CD14-positive monocyte (primary cell): ENCODE measurements at regions not wholly inside any gene's neighbourhood (a gene's known extent, or its start where the extent isn't known, plus 50 kb on each side); places are given as distances from the start of the nearest gene placed in this dataset.

Experiments used
- DNase-seq, 3 donors: peaks; one replicate each; pipeline ENCODE4 v3.0.0-alpha.2; 2011 to 2022
- H2AFZ ChIP-seq: 2 replicates; pipeline ENCODE4 v1.6.0; 2012; ENCODE audit warnings: mild to moderate bottlenecking, low read depth, low read length, inconsistent platforms; ENCODE audit not compliant: insufficient read depth, poor library complexity, severe bottlenecking
- H3K27ac ChIP-seq, 2 donors: 1 replicate in 1 of 2; 2 replicates in 1 of 2; pipeline ENCODE4 v1.5.1; 2012 to 2013; ENCODE audit warnings: low read length in 2 of 2, control low read depth in 1 of 2, inconsistent platforms in 1 of 2, low read depth in 1 of 2, mild to moderate bottlenecking in 1 of 2
- H3K27me3 ChIP-seq, 2 donors: one replicate each; pipeline versions ENCODE4 v1.6.0 to v1.6.1; 2011 to 2013; ENCODE audit warnings: low read length in 2 of 2; ENCODE audit not compliant: control insufficient read depth in 2 of 2, insufficient read depth in 2 of 2
- H3K36me3 ChIP-seq, 2 donors: replicated peaks in 1 of 2; 1 replicate in 1 of 2; 2 replicates in 1 of 2; pipeline versions ENCODE4 v1.5.1 to v1.6.1; 2012 to 2013; ENCODE audit warnings: low read length in 2 of 2, control low read depth in 1 of 2, inconsistent platforms in 1 of 2, mild to moderate bottlenecking in 1 of 2; ENCODE audit not compliant: insufficient read depth in 2 of 2, control insufficient read depth in 1 of 2
- H3K4me1 ChIP-seq, 2 donors: 1 replicate in 1 of 2; 2 replicates in 1 of 2; pipeline versions ENCODE4 v1.5.1 to v1.6.1; 2012 to 2013; ENCODE audit warnings: low read length in 2 of 2, control low read depth in 1 of 2, inconsistent platforms in 1 of 2, mild to moderate bottlenecking in 1 of 2, moderate library complexity in 1 of 2; ENCODE audit not compliant: insufficient read depth in 2 of 2, control insufficient read depth in 1 of 2
- H3K4me2 ChIP-seq: replicated peaks from 2 replicates; pipeline ENCODE3; 2012; ENCODE audit warnings: low read length, moderate library complexity, mild to moderate bottlenecking; ENCODE audit not compliant: poor library complexity, severe bottlenecking; ENCODE audit errors: extremely low read depth
- H3K4me3 ChIP-seq, 3 experiments: fragments of 200-600 bp in 1 of 3; sonication (generic) in 1 of 3; replicated peaks in 1 of 3; 1 replicate in 2 of 3; 2 replicates in 1 of 3; pipeline ENCODE4 v1.5.1; 2011 to 2013; ENCODE audit warnings: low read length in 3 of 3, mild to moderate bottlenecking in 3 of 3, control low read depth in 2 of 3, low read depth in 2 of 3, inconsistent platforms in 1 of 3, moderate library complexity in 1 of 3
- H3K79me2 ChIP-seq: 2 replicates; pipeline ENCODE4 v1.6.0; 2012; ENCODE audit warnings: mild to moderate bottlenecking, control low read depth, inconsistent platforms, low read length, moderate library complexity; ENCODE audit not compliant: insufficient read depth
- H3K9ac ChIP-seq: 2 replicates; pipeline ENCODE4 v1.6.0; 2017; ENCODE audit warnings: low read length, mild to moderate bottlenecking; ENCODE audit not compliant: insufficient read depth, poor library complexity, severe bottlenecking
- H3K9me3 ChIP-seq, 2 donors: replicated peaks in 1 of 2; 1 replicate in 1 of 2; 2 replicates in 1 of 2; pipeline versions ENCODE4 v1.5.1 to v1.6.1; 2012 to 2013; ENCODE audit warnings: low read length in 2 of 2, control low read depth in 1 of 2; ENCODE audit not compliant: control insufficient read depth in 1 of 2, insufficient read depth in 1 of 2
- H4K20me1 ChIP-seq: 2 replicates; pipeline ENCODE4 v1.6.0; 2012; ENCODE audit warnings: mild to moderate bottlenecking, low read length, control low read depth, moderate library complexity; ENCODE audit not compliant: insufficient read depth
- H3K27ac Mint-ChIP-seq, 7 donors: one replicate each; pipeline ENCODE4 v1.8.0; 2020; ENCODE audit warnings: mild to moderate bottlenecking in 7 of 7, mixed read lengths in 7 of 7, moderate library complexity in 6 of 7, inconsistent platforms in 2 of 7
- H3K27me3 Mint-ChIP-seq, 3 donors: one replicate each; pipeline ENCODE4 v1.8.0; 2021 to 2022; ENCODE audit warnings: low read depth in 3 of 3, mild to moderate bottlenecking in 3 of 3, mixed read lengths in 3 of 3, moderate library complexity in 3 of 3, inconsistent platforms in 1 of 3
- H3K36me3 Mint-ChIP-seq, 2 donors: one replicate each; pipeline ENCODE4 v1.8.0; 2020; ENCODE audit warnings: mixed read lengths in 2 of 2, inconsistent platforms in 1 of 2, mild to moderate bottlenecking in 1 of 2
- H3K4me1 Mint-ChIP-seq: one replicate; pipeline ENCODE4 v1.8.0; 2020; ENCODE audit warnings: mild to moderate bottlenecking, mixed read lengths
- H3K4me3 Mint-ChIP-seq, 2 donors: one replicate each; pipeline ENCODE4 v1.8.0; 2020; ENCODE audit warnings: mild to moderate bottlenecking in 2 of 2, mixed read lengths in 2 of 2, moderate library complexity in 1 of 2
- H3K9me3 Mint-ChIP-seq, 7 donors: one replicate each; pipeline ENCODE4 v1.8.0; 2020 to 2022; ENCODE audit warnings: mixed read lengths in 7 of 7, mild to moderate bottlenecking in 6 of 7, moderate library complexity in 6 of 7, inconsistent platforms in 2 of 7
- CTCF ChIP-seq: fragments of 200-600 bp; IDR thresholded peaks from one replicate; pipeline ENCODE4 v1.8.0; 2022; ENCODE audit warnings: antibody characterized with exemption, mild to moderate bottlenecking
- WGBS: methylation state at CpG from one replicate; pipeline ENCODE4 v1.1.5; 2013; ENCODE audit warnings: missing lambda C conversion rate; ENCODE audit not compliant: insufficient coverage; 5-methylcytosine and 5-hydroxymethylcytosine counted together
- intact Hi-C, 2 donors: fragments of 100-400 bp; cut with micrococcal nuclease; formaldehyde crosslinking; loops; one replicate each; pipeline versions ENCODE4 v1.15.0 to v1.15.1; 2023

- H3K4me1 ChIP-seq = no peaks in the 10 kb centered on the region
- no peak overlapping the region for H3K27ac ChIP-seq
- no peak overlapping the region for H3K27ac Mint-ChIP-seq
- no peak for DNase-seq
- no peak overlapping the region for H3K4me3 Mint-ChIP-seq
- H3K9ac ChIP-seq = no peak overlapping the region
- no peaks in the 10 kb centered on the region for H3K36me3 Mint-ChIP-seq
- WGBS = 100% methylated on average over 1 of the region's 3 CpGs
- no peaks in the 10 kb centered on the region for H4K20me1 ChIP-seq
- no peaks in the 10 kb centered on the region for H3K27me3 ChIP-seq
- H3K36me3 ChIP-seq = no peaks in the 10 kb centered on the region
- H2AFZ ChIP-seq = no peak overlapping the region
- TF ChIP-seq CTCF = no peak
- H3K9me3 ChIP-seq = no peaks in the 10 kb centered on the region
- H3K27me3 Mint-ChIP-seq = peaks cover 2 to 3% (median 2%) of the 10 kb centered on the region in 3 donors
- no peaks in the 10 kb centered on the region for H3K79me2 ChIP-seq
- peaks cover 8% of the 10 kb centered on the region for H3K4me1 Mint-ChIP-seq
- H3K4me3 ChIP-seq = no peak overlapping the region
- no peaks in the 10 kb centered on the region for H3K9me3 Mint-ChIP-seq
- H3K4me2 ChIP-seq = no peak overlapping the region
- intact Hi-C loops = no loop called here
Observed at GRCh38 chr1:182237329-182237728, 154.3 kb downstream of the GLUL start.

- no peak overlapping the region for H2AFZ ChIP-seq
Observed at GRCh38 chr1:182236651-182237077, 154.9 kb downstream of the GLUL start.

More at GRCh38 chr1:182236651-182237077, 154.9 kb downstream of the GLUL start:
- H3K4me1 ChIP-seq = no peaks in the 10 kb centered on the region
- intact Hi-C loops = no loop called here
- Mint-ChIP-seq H3K4me3 (no peak overlapping the region), H3K4me1 (peaks cover 8% of the 10 kb centered on the region), H3K36me3 (no peaks in the 10 kb centered on the region), H3K27me3 (peaks cover 0 to 3% (median 2%) of the 10 kb centered on the region in 3 donors), H3K27ac (no peak overlapping the region), H3K9me3 (no peaks in the 10 kb centered on the region)
- H4K20me1 ChIP-seq = no peaks in the 10 kb centered on the region
- no peak overlapping the region for H3K4me3 ChIP-seq
- H3K9ac ChIP-seq = no peak overlapping the region
- H3K27me3 ChIP-seq = no peaks in the 10 kb centered on the region
- no peak overlapping the region for H3K27ac ChIP-seq
- no peak overlapping the region for H3K4me2 ChIP-seq
- WGBS = 100% methylated on average over 2 of the region's 2 CpGs
- H3K9me3 ChIP-seq = no peaks in the 10 kb centered on the region
- no peaks in the 10 kb centered on the region for H3K79me2 ChIP-seq
- no peak for TF ChIP-seq CTCF
- H3K36me3 ChIP-seq = no peaks in the 10 kb centered on the region
- no peak for DNase-seq
